Vagina (tissue), 2 donors: ENCODE measurements at regions not wholly inside any gene's neighbourhood (a gene's known extent, or its start where the extent isn't known, plus 50 kb on each side); places are given as distances from the start of the nearest gene placed in this dataset.

Experiments used
- POLR2AphosphoS5 ChIP-seq, 2 donors: sonication (generic); formaldehyde crosslinking; IDR thresholded peaks; one replicate each; pipeline ENCODE4 v1.9.0; 2017; ENCODE audit warnings: antibody characterized with exemption in 2 of 2, mild to moderate bottlenecking in 2 of 2, low read depth in 1 of 2; ENCODE audit not compliant: insufficient read depth in 1 of 2
- TF ChIP-seq, protein P1 (sequence below), 3 experiments: fragments of 450-650 bp in 2 of 3; fragments of 200-600 bp in 1 of 3; sonication (generic) in 1 of 3; IDR thresholded peaks; one replicate each; pipeline ENCODE4 v1.5.1; 2017 to 2019; ENCODE audit warnings: antibody characterized with exemption in 3 of 3, mild to moderate bottlenecking in 2 of 3, moderate library complexity in 2 of 3

DNA sequence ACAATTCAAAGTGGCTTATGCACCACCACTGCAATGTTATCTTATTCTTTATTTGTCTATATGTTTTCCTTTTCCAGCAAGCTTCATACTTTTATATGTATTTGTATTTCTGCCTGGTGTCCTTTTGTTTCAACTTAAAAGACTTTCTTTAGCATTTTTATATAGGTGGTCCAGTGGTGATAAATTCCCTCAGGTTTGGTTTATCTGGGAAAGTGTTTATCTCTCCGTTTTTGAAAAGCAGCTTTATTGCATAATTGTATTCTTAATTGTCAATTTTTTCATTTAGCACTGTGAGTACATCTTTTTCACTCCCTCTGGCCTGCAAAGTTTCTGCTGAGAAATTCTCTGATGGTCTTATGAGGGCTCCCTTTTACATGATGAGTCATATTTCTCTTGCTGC lies 479.0 kb upstream of the GRID2 start:
- TF ChIP-seq, protein P1, sequence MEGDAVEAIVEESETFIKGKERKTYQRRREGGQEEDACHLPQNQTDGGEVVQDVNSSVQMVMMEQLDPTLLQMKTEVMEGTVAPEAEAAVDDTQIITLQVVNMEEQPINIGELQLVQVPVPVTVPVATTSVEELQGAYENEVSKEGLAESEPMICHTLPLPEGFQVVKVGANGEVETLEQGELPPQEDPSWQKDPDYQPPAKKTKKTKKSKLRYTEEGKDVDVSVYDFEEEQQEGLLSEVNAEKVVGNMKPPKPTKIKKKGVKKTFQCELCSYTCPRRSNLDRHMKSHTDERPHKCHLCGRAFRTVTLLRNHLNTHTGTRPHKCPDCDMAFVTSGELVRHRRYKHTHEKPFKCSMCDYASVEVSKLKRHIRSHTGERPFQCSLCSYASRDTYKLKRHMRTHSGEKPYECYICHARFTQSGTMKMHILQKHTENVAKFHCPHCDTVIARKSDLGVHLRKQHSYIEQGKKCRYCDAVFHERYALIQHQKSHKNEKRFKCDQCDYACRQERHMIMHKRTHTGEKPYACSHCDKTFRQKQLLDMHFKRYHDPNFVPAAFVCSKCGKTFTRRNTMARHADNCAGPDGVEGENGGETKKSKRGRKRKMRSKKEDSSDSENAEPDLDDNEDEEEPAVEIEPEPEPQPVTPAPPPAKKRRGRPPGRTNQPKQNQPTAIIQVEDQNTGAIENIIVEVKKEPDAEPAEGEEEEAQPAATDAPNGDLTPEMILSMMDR (IDR thresholded peaks at IDR 0.05) = no peak
- no peak for TF ChIP-seq POLR2AphosphoS5 (IDR thresholded peaks at IDR 0.05; ENCODE audit: insufficient read depth in 1 of 2, low read depth in 1 of 2)
